B cell (primary cell): ENCODE measurements at regions not wholly inside any gene's neighbourhood (a gene's known extent, or its start where the extent isn't known, plus 50 kb on each side); places are given as distances from the start of the nearest gene placed in this dataset.
"Not testable (repeated sequence)": the region's sequence is repeated elsewhere in the genome, so short reads cannot be mapped to it uniquely, and the experiment has no call there.

ENCODE experiments used
- ATAC-seq: fragments of 200-7000 bp; cut with Tn5 transposase; one replicate; pipeline ENCODE4 v1.10.0; 2021; ENCODE audit warnings: low read depth, mild to moderate bottlenecking, moderate number of reproducible peaks, moderate library complexity
- CTCF ChIA-PET: fragments of 350-600 bp; sonication (Branson Sonifier 250); formaldehyde crosslinking; loops from one replicate; lab custom pipeline; 2021; ENCODE audit warnings: antibody characterized with exemption, inconsistent platforms; lab: Charles Lee
- POLR2A ChIA-PET: fragments of 350-600 bp; sonication (Branson Sonifier 250); formaldehyde crosslinking; loops from one replicate; lab custom pipeline; 2021; ENCODE audit warnings: antibody characterized with exemption; lab: Charles Lee
- DNase-seq: peaks from one replicate; pipeline ENCODE4 v3.0.0; 2013
- H2AFZ ChIP-seq: 2 replicates; pipeline ENCODE4 v1.6.1; 2012; ENCODE audit warnings: mild to moderate bottlenecking, low read depth, low read length; ENCODE audit not compliant: insufficient read depth, poor library complexity, severe bottlenecking
- H3K27ac ChIP-seq, 2 donors: 1 replicate in 1 of 2; 2 replicates in 1 of 2; pipeline ENCODE4 v1.5.1; 2012 to 2013; ENCODE audit warnings: low read length in 2 of 2, mild to moderate bottlenecking in 2 of 2, moderate library complexity in 1 of 2
- H3K27me3 ChIP-seq, 4 experiments: fragments of 200-600 bp in 1 of 4; sonication (generic) in 1 of 4; replicated peaks in 1 of 4; 1 replicate in 2 of 4; 2 replicates in 2 of 4; pipeline versions ENCODE4 v1.6.1 to v1.7.0; 2013 to 2016; ENCODE audit warnings: low read length in 3 of 4, mild to moderate bottlenecking in 2 of 4, mixed read lengths in 1 of 4, moderate library complexity in 1 of 4; ENCODE audit not compliant: insufficient read depth in 4 of 4, control insufficient read depth in 3 of 4; ENCODE audit errors: control extremely low read depth in 1 of 4
- H3K36me3 ChIP-seq, 2 experiments: replicated peaks in 1 of 2; 1 replicate in 1 of 2; 2 replicates in 1 of 2; pipeline versions ENCODE4 v1.6.1 to v1.7.1; 2013; ENCODE audit warnings: low read length in 1 of 2; ENCODE audit not compliant: insufficient read depth in 2 of 2, control insufficient read depth in 1 of 2; ENCODE audit errors: control extremely low read depth in 1 of 2, extremely low read depth in 1 of 2
- H3K4me1 ChIP-seq, 2 donors: fragments of 200-600 bp in 1 of 2; sonication (generic) in 1 of 2; 1 replicate in 1 of 2; 2 replicates in 1 of 2; pipeline versions ENCODE4 v1.5.1 to v1.6.1; 2013 to 2017; ENCODE audit warnings: low read length in 2 of 2; ENCODE audit not compliant: control insufficient read depth in 2 of 2, insufficient read depth in 2 of 2
- H3K4me2 ChIP-seq: replicated peaks from 2 replicates; pipeline ENCODE3; 2012; ENCODE audit warnings: mild to moderate bottlenecking, low read depth, low read length; ENCODE audit not compliant: poor library complexity, severe bottlenecking
- H3K4me3 ChIP-seq, 5 experiments: fragments of 200-600 bp in 1 of 5; sonication (generic) in 1 of 5; 1 replicate in 3 of 5; 2 replicates in 2 of 5; pipeline versions ENCODE4 v1.5.1 to v1.7.0; 2011 to 2016; ENCODE audit warnings: low read length in 4 of 5, mild to moderate bottlenecking in 4 of 5, low read depth in 2 of 5, control low read depth in 1 of 5, moderate library complexity in 1 of 5; ENCODE audit not compliant: insufficient read depth in 1 of 5; ENCODE audit errors: control extremely low read depth in 1 of 5, extremely low read depth in 1 of 5
- H3K79me2 ChIP-seq: fragments of 200-600 bp; sonication (generic); one replicate; pipeline ENCODE4 v1.6.0; 2016; ENCODE audit warnings: low read length; ENCODE audit not compliant: control insufficient read depth, insufficient read depth
- H3K9ac ChIP-seq: fragments of 200-600 bp; sonication (generic); 2 replicates; pipeline ENCODE4 v1.6.1; 2017; ENCODE audit warnings: mild to moderate bottlenecking, low read length, moderate library complexity
- H3K9me3 ChIP-seq, 3 donors: one replicate each; pipeline versions ENCODE4 v1.6.1 to v1.7.1; 2013; ENCODE audit warnings: low read length in 2 of 3; ENCODE audit not compliant: control insufficient read depth in 2 of 3, insufficient read depth in 1 of 3; ENCODE audit errors: control extremely low read depth in 1 of 3
- H4K20me1 ChIP-seq: 2 replicates; pipeline ENCODE4 v1.6.0; 2012; ENCODE audit warnings: mild to moderate bottlenecking, low read length; ENCODE audit not compliant: insufficient read depth, control insufficient read depth, poor library complexity, severe bottlenecking
- H3K27ac Mint-ChIP-seq: one replicate; pipeline ENCODE4 v1.8.0; 2021; ENCODE audit warnings: mixed read lengths
- H3K27me3 Mint-ChIP-seq: one replicate; pipeline ENCODE4 v1.8.0; 2021; ENCODE audit warnings: mixed read lengths
- H3K4me1 Mint-ChIP-seq: one replicate; pipeline ENCODE4 v1.8.0; 2021; ENCODE audit warnings: mixed read lengths
- H3K4me3 Mint-ChIP-seq: one replicate; pipeline ENCODE4 v1.8.0; 2021; ENCODE audit warnings: mixed read lengths
- H3K9me3 Mint-ChIP-seq: one replicate; pipeline ENCODE4 v1.8.0; 2022; ENCODE audit warnings: mixed read lengths; ENCODE audit not compliant: insufficient read depth
- WGBS: methylation state at CpG from one replicate; pipeline ENCODE4 v1.1.5; 2013; ENCODE audit warnings: missing lambda C conversion rate; ENCODE audit not compliant: insufficient coverage; 5-methylcytosine and 5-hydroxymethylcytosine counted together
- intact Hi-C: fragments of 100-400 bp; cut with micrococcal nuclease; formaldehyde crosslinking; loops from one replicate; pipeline ENCODE4 v1.10.0; 2022

GRCh38 chr15:22272286-22273160 lies 186.2 kb upstream of the GOLGA6L22 start:
- WGBS = 91% methylated on average over 19 of the region's 29 CpGs
- POLR2A ChIA-PET, CTCF ChIA-PET, H3K9ac ChIP-seq, H2AFZ ChIP-seq, H3K9me3 ChIP-seq, ATAC-seq, intact Hi-C loops, DNase-seq, H3K27ac Mint-ChIP-seq, H3K27ac ChIP-seq, H3K4me1 ChIP-seq, H3K4me2 ChIP-seq, H3K79me2 ChIP-seq, H3K4me3 Mint-ChIP-seq, H3K4me3 ChIP-seq, H3K9me3 Mint-ChIP-seq, H3K36me3 ChIP-seq, H4K20me1 ChIP-seq, H3K27me3 Mint-ChIP-seq, H3K27me3 ChIP-seq, H3K4me1 Mint-ChIP-seq: not testable (repeated sequence)

DNA sequence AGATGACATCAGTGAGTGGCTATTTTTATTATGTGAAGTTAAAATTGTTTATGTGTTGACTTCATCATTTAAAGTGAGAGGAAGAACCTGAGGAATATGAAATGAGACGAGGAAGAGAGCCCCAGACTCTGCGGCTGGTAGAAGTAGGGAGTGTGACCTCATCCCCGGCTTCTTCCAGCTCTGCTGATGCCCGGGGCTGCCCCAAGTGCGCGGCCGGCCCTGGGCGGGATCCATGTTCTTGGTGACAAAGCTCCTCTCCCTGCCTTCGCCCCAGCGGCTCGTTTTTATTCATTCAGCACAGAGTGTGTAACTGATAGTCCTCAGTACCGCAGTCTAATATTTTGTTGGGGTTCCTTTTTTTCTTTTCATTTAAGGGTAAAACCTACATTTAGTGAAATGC lies 185.5 kb upstream of the GOLGA6L22 start:
- CTCF ChIA-PET, H3K27ac Mint-ChIP-seq, H3K4me1 ChIP-seq, H3K27me3 ChIP-seq, H3K4me2 ChIP-seq, intact Hi-C loops, H3K36me3 ChIP-seq, H3K79me2 ChIP-seq, H3K9me3 ChIP-seq, DNase-seq, POLR2A ChIA-PET, H3K4me3 Mint-ChIP-seq, H2AFZ ChIP-seq, H3K4me1 Mint-ChIP-seq, H3K27ac ChIP-seq, H3K4me3 ChIP-seq, H4K20me1 ChIP-seq, ATAC-seq, H3K9me3 Mint-ChIP-seq, H3K27me3 Mint-ChIP-seq, H3K9ac ChIP-seq: not testable (repeated sequence)
- 91% methylated on average over 8 of the region's 12 CpGs for WGBS

DNA sequence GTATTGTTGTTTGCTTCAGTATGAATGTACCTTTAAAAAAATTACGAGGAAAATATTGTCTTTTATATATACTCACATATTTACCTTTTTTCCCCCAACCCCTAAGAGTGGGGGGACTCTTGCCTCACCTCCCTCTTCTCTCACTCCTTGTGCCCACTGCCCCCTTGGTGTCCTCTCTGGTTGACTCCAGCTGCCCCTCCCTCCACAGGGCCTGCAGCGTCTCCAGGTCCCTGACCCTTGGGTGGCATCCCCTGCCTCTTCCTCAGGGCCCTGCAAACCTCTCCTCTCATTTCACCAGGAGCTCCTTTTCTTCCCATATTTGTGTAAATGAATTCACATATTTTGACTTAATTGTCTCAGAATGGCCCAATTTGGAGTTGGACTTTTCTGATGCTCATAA lies 184.3 kb upstream of the GOLGA6L22 start:
- H3K79me2 ChIP-seq, H3K4me1 ChIP-seq, H3K9me3 Mint-ChIP-seq, H3K27me3 ChIP-seq, H3K27ac Mint-ChIP-seq, H2AFZ ChIP-seq, H3K9me3 ChIP-seq, CTCF ChIA-PET, POLR2A ChIA-PET, ATAC-seq, H3K4me3 ChIP-seq, H3K27ac ChIP-seq, H3K4me1 Mint-ChIP-seq, DNase-seq, H3K9ac ChIP-seq, H3K4me3 Mint-ChIP-seq, H4K20me1 ChIP-seq, intact Hi-C loops, H3K27me3 Mint-ChIP-seq, H3K4me2 ChIP-seq, H3K36me3 ChIP-seq: not testable (repeated sequence)
- 100% methylated on average over 1 of the region's 2 CpGs for WGBS

DNA sequence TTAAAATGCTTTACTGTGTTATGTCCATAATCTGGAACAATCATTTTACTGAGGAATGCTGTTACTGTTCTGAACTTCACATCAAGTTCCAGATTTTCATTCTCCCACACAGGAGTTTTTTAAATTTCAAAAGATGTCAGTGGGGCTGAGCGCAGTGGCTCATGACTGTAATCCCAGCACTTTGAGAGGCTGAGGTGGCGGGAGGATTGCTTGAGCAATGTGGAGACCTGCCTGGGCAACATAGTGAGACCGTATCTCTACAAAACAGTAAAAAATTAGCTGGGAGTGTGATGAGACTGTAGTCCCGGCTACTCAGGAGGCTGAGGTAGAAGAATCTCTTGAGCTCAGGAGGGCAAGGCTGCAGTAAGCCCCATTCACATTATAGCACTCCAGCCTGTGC lies 177.9 kb upstream of the GOLGA6L22 start:
- intact Hi-C loops, H3K4me1 ChIP-seq, H3K4me3 Mint-ChIP-seq, H3K4me2 ChIP-seq, H3K9ac ChIP-seq, H2AFZ ChIP-seq, H3K4me1 Mint-ChIP-seq, H4K20me1 ChIP-seq, H3K36me3 ChIP-seq, H3K79me2 ChIP-seq, H3K27me3 ChIP-seq, POLR2A ChIA-PET, H3K4me3 ChIP-seq, CTCF ChIA-PET, H3K9me3 Mint-ChIP-seq, DNase-seq, H3K9me3 ChIP-seq, H3K27ac ChIP-seq, H3K27me3 Mint-ChIP-seq, H3K27ac Mint-ChIP-seq, ATAC-seq: not testable (repeated sequence)
- WGBS = 100% methylated on average over 2 of the region's 4 CpGs
